ENCODE measurements at regions not wholly inside any gene's neighbourhood (a gene's known extent, or its start where the extent isn't known, plus 50 kb on each side); places are given as distances from the start of the nearest gene placed in this dataset.

GRCh38 chr17:71098071-71098470, 928.7 kb downstream of the KCNJ2 start:
- intact Hi-C loops (cut with micrococcal nuclease; ENCODE audit: unreplicated experiment): no loop called here
- CTCF ChIA-PET: no interaction called here
- H3K4me3 ChIP-seq (ENCODE audit: low read depth in 2 of 2, low read length in 2 of 2): no peak overlapping the region
- H3K27ac ChIP-seq (ENCODE audit: low read length): no peak overlapping the region
- DNase-seq (ENCODE audit: low read depth, low spot score) (no peak), ATAC-seq (no peak)
- no peaks in the 10 kb centered on the region for H3K4me1 ChIP-seq (ENCODE audit: control insufficient read depth, insufficient read depth, low read length)
- H3K36me3 ChIP-seq (ENCODE audit: control insufficient read depth, insufficient read depth, low read length): no peaks in the 10 kb centered on the region
- no peaks in the 10 kb centered on the region for H3K27me3 ChIP-seq (ENCODE audit: control insufficient read depth, insufficient read depth, low read length)
- BruUV-seq (replicated peaks): no TSS peak
- H3K9me3 ChIP-seq (ENCODE audit: control insufficient read depth, insufficient read depth, low read depth, low read length): no peaks in the 10 kb centered on the region
- POLR2A ChIA-PET: no interaction called here
- no peak for TF ChIP-seq REST (IDR thresholded peaks at IDR 0.05; ENCODE audit: insufficient read depth in 1 of 2, low read depth in 2 of 2, low read length in 1 of 2)
- no peak for TF ChIP-seq SIN3A (IDR thresholded peaks at IDR 0.05; ENCODE audit: borderline replicate concordance, insufficient read depth, low read depth, low read length)
- TF ChIP-seq POLR2AphosphoS5 (IDR thresholded peaks at IDR 0.05; ENCODE audit: low read depth, low read length): no peak
- TF ChIP-seq CTCF (IDR thresholded peaks at IDR 0.05): no peak
- no peak for TF ChIP-seq TCF7L2 (IDR thresholded peaks at IDR 0.05; ENCODE audit: low read depth, low read length)
- in situ Hi-C loops (cut with HindIII; ENCODE audit: low pct_unique_long_range_greater_than_20kb, low sequenced_read_pairs): no loop called here

GRCh38 chr17:71099003-71099714, 929.8 kb downstream of the KCNJ2 start:
- ChIA-PET CTCF (no interaction called here), POLR2A (no interaction called here)
- Histone ChIP-seq H3K4me1 (ENCODE audit: control insufficient read depth, insufficient read depth, low read length) (no peaks in the 10 kb centered on the region), H3K27me3 (ENCODE audit: control insufficient read depth, insufficient read depth, low read length) (no peaks in the 10 kb centered on the region), H3K9me3 (ENCODE audit: control insufficient read depth, insufficient read depth, low read depth, low read length) (no peaks in the 10 kb centered on the region), H3K27ac (ENCODE audit: low read length) (no peak overlapping the region), H3K36me3 (ENCODE audit: control insufficient read depth, insufficient read depth, low read length) (no peaks in the 10 kb centered on the region), H3K4me3 (ENCODE audit: low read depth in 2 of 2, low read length in 2 of 2) (no peak overlapping the region)
- no TSS peak for BruUV-seq (replicated peaks)
- TF ChIP-seq TCF7L2 (IDR thresholded peaks at IDR 0.05; ENCODE audit: low read depth, low read length) (no peak), POLR2AphosphoS5 (IDR thresholded peaks at IDR 0.05; ENCODE audit: low read depth, low read length) (no peak)
- DNase-seq (ENCODE audit: low read depth, low spot score): no peak
- ATAC-seq: no peak
- intact Hi-C loops (cut with micrococcal nuclease; ENCODE audit: unreplicated experiment): no loop called here
- in situ Hi-C loops (cut with HindIII; ENCODE audit: low pct_unique_long_range_greater_than_20kb, low sequenced_read_pairs): no loop called here

- no TSS peak for BruUV-seq (replicated peaks)
- Histone ChIP-seq H3K4me1 (ENCODE audit: control insufficient read depth, insufficient read depth, low read length) (no peaks in the 10 kb centered on the region), H3K27me3 (ENCODE audit: control insufficient read depth, insufficient read depth, low read length) (no peaks in the 10 kb centered on the region), H3K9me3 (ENCODE audit: control insufficient read depth, insufficient read depth, low read depth, low read length) (no peaks in the 10 kb centered on the region), H3K27ac (ENCODE audit: low read length) (no peak overlapping the region), H3K36me3 (ENCODE audit: control insufficient read depth, insufficient read depth, low read length) (no peaks in the 10 kb centered on the region), H3K4me3 (ENCODE audit: low read depth in 2 of 2, low read length in 2 of 2) (no peak overlapping the region)
- in situ Hi-C loops (cut with HindIII; ENCODE audit: low pct_unique_long_range_greater_than_20kb, low sequenced_read_pairs) (no loop called here), intact Hi-C loops (cut with micrococcal nuclease; ENCODE audit: unreplicated experiment) (no loop called here)
- POLR2A ChIA-PET: no interaction called here
- CTCF ChIA-PET: no interaction called here
- TF ChIP-seq CTCF (IDR thresholded peaks at IDR 0.05) (no peak), POLR2AphosphoS5 (IDR thresholded peaks at IDR 0.05; ENCODE audit: low read depth, low read length) (no peak), REST (IDR thresholded peaks at IDR 0.05; ENCODE audit: insufficient read depth in 1 of 2, low read depth in 2 of 2, low read length in 1 of 2) (no peak), TCF7L2 (IDR thresholded peaks at IDR 0.05; ENCODE audit: low read depth, low read length) (no peak), SIN3A (IDR thresholded peaks at IDR 0.05; ENCODE audit: borderline replicate concordance, insufficient read depth, low read depth, low read length) (no peak)
- no peak for ATAC-seq
- DNase-seq (ENCODE audit: low read depth, low spot score): no peak
These were observed 933.4 kb downstream of the KCNJ2 start for GRCh38 chr17:71102777-71103176.

Data from Panc1 (cell line).